GM21737 (cell line): ENCODE measurements at regions not wholly inside any gene's neighbourhood (a gene's known extent, or its start where the extent isn't known, plus 50 kb on each side); places are given as distances from the start of the nearest gene placed in this dataset.
"Not testable (repeated sequence)": the region's sequence is repeated elsewhere in the genome, so short reads cannot be mapped to it uniquely, and the experiment has no call there.

Source experiments
- ATAC-seq: cut with Tn5 transposase; IDR thresholded peaks from one replicate; pipeline ENCODE4 v1.9.1; 2021; ENCODE audit warnings: mild to moderate bottlenecking, moderate library complexity; ENCODE audit not compliant: unreplicated experiment

DNA sequence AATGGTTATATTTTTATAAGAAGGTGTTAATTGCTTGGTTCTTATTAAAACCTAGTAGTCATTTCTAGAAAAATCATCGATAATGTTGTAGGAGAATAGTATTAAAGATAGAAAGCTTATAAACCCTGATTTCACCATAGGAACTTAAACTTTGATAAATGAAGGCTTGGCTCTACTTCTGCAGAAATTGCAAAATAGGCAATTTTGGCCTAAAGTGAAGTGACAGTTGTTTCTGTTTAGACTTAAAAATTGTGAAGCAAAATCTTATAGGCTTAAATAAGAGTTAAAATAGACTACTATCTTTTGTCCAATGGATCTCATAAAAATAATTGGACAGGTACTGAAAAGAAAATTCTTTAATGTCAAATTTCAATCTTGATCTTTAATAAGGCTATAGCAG, 321.6 kb upstream of the FZD8 start:
- no peak for ATAC-seq

GRCh38 chr10:35961501-35961900, 319.4 kb upstream of the FZD8 start:
- ATAC-seq, result no peak

DNA sequence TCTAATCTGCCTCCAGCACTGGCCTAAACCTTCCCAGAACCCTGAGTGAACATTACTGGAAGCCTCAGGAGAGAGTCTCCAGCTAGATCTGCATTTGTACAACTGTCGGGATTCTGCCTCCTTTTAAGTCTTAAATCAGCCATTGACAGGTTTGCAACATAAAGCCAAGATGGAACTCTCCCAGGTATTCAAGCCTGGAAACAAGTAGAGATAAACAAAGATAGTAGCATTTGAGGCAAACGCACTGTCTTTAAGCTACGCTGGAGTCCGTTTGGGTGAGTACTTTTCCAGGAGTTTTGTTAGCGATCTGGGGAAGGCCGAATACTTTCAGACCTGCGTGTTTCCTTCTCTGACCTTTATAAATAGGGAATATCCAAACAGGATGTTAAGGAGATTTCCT, 317.2 kb upstream of the FZD8 start:
- ATAC-seq, result no peak

GRCh38 chr10:35958609-35959008, 316.5 kb upstream of the FZD8 start:
- not testable (repeated sequence) for ATAC-seq

GRCh38 chr10:35950701-35951100, 308.6 kb upstream of the FZD8 start:
- no peak for ATAC-seq

GRCh38 chr10:35950226-35950625, 308.1 kb upstream of the FZD8 start:
- no peak for ATAC-seq

- no peak for ATAC-seq
Observed at GRCh38 chr10:35949811-35950211, 307.7 kb upstream of the FZD8 start.

DNA sequence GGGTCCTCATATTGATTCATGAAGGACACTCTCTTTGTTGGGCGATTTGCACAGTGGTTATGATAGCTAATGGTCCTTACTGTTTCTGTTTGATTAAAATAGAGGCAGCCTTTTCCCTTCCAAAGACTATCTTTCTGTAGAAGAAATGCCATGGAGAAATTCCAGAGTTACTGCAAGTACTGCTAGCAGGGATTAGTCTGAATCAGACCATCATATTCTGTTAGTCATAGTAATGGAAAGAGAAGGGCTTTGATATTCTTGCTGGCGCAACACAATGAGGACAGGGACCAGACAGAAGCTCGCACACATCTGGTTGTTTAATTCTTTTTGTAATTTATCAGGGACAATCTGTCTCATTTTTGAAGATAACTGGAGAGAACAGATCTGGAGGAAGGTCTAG, 304.5 kb upstream of the FZD8 start:
- no peak for ATAC-seq

- no peak for ATAC-seq
Observed at GRCh38 chr10:35942057-35942456, 300.0 kb upstream of the FZD8 start.

DNA sequence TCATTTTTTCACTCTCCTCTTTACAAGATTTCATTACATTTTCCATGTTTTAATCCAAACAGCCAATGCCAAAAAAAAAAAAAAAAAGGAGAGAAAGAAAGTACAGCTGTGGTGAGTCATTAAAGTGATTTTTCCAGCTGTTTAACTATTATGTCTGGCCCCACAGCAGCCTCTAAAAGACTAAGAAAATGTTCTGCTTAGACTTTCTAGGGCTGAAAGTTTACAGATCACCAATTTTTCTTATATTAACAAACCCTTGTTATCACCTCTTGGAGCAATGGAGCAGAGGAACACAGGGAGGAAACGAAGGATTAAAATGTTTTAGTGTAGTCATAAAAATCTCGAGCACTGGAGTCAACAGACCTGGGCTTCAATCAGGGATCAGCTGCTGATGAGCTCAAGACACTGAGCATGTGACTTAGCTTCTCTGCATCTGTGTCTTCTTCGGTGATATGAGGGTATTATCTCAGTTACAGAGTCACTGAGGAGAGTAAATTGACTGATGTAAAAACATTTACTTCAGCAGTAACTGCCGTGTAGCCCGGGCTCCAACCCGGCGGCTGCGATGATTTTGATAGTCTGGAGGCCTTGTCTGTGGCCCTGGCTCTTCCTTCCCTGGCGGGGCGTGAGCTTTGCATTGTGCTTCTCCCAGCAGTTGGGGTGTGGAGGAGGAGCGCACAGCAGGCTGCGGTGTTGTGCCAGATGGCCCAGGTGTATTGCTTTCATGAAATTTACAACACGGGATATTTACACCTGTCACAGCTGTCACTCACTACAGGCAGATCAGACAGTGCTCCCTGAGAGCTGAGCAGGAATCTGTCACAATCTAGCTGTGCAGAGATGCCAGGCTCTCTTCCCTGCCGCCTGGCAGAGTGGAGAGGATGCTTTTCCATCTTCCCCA, 298.3 kb upstream of the FZD8 start:
- ATAC-seq, result no peak

DNA sequence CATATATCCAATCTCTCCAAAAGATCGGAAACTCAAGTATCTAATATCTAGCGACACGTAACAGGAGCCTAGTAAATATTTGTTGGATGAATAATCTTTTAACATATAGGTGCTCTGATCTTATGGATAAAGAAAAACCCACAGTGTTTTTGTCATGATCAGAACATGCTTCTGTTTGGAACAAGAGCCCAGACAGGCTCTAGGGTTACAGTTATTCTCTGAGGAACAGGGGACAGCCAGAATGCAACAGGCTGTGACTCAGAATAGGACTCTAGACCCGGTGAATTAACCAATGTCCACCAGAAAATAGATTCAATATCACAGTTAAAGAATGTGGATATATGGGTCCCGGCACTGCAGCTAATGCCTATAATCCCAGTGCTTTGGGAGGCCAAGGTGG, 296.1 kb upstream of the FZD8 start:
- ATAC-seq, result no peak

GRCh38 chr10:35937546-35937945, 295.4 kb upstream of the FZD8 start:
- no peak for ATAC-seq

DNA sequence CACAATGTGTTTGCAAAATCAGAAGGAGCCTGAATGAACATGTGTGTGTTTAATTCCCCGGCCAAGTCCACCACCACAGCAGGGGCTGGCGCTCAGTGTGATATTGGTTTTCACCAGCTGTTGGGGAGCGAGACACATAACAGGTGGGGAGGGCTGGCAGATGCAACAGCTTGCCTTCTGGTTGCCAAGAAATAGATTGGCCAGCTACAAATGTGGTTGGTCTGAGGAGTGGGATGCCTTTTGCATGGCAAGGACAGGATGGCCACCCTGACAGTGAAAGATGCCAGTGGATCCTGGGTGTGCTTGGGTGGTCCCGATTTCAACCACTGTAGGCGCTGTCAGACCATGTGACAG, 292.5 kb upstream of the FZD8 start:
- ATAC-seq, result no peak

DNA sequence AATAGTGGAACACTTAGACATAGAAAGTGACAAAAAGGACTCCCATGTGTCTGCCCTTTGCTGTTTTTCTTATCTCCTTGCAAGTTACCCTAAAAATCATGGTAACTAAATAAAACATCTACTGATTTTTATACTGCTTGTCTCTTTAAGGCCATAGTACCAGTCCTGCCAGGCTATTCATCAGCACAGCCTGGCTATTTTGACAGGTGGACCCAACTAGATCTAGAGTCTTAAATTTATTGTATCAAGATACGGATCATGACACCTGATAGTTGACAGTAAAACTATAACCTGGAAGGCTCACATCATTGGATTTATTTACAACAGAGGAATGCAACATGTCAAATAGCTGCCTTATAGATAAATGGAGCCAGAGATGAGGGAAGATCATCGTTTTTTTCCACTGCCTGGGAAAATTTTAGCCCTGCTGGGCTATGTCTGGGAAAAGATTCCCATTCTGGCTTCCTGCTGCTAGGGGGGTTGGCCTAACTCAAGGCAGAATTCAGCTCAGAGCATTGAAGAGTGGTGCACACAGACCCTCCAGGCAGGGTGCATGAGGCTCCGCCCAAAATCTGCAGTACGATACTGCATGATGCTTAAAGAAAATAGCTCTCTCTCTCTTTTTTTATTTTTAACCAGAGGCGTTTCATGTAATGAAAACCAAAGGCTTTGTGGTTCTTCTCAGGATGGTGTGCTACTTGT, 292.0 kb upstream of the FZD8 start:
- no peak for ATAC-seq

GRCh38 chr10:35933491-35933890, 291.4 kb upstream of the FZD8 start:
- no peak for ATAC-seq

DNA sequence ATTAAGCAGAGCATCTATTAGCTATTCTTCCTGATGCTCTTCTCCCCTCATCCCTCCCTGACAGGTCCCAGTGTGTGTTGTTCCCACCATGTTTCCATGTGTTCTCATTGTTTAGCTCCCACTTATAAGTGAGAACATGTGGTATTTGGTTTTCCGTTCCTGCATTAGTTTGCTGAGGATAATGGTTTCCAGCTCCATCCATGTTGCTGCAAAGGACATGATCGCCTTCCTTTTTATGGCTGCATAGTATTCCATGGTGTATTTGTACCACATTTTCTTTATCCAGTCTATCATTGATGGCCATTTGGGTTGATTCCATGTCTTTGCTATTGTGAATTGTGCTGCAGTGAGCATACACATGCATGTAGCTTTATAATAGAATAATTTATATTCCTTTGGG, 287.9 kb upstream of the FZD8 start:
- not testable (repeated sequence) for ATAC-seq

- no peak for ATAC-seq
Observed at GRCh38 chr10:35928748-35929147, 286.7 kb upstream of the FZD8 start.

GRCh38 chr10:35927990-35928488, 285.9 kb upstream of the FZD8 start:
- no peak for ATAC-seq

- ATAC-seq, result no peak
Observed at GRCh38 chr10:35927341-35927740, 285.2 kb upstream of the FZD8 start.

GRCh38 chr10:35926846-35927245, 284.8 kb upstream of the FZD8 start:
- ATAC-seq, result no peak

DNA sequence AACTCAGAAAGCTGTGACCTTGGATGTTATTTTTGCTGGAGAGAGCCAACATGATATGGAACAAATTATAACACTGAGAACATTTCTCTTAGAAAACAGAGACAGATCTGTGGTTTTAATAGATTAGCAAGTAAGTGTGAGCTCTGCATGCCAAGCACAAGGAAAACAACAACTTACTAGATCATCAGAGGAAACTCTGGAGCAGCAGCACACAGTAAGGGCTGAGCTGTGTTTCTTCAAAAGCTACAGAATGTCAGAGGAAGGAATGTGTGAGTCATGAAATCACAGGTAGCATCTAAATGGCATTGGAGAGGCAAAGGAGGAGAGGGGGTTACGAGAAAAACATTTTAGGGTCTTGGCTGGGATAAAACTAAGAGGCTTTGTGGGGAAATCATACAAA, 283.4 kb upstream of the FZD8 start:
- no peak for ATAC-seq

DNA sequence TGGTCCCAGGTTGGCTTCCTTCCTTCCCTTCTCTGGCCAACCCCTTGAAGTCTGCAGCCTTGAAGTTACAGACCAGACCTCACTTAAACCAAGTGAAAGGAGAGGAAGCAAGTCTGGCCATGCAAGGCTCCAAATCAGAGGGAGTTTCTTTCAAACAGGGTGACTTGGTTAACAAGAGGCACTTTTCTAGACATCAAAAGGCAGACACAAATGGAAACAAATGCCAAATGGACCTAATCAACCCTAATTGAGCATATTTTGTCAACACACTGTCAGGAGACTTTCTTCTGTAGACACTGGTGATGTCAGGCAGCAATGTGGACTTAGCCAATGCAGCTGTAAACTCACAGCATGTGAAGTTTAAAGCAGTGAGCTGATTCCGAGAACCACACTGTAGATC, 282.7 kb upstream of the FZD8 start:
- ATAC-seq, result no peak
